HepG2 (cell line): ENCODE measurements at regions not wholly inside any gene's neighbourhood (a gene's known extent, or its start where the extent isn't known, plus 50 kb on each side); places are given as distances from the start of the nearest gene placed in this dataset.

Experiments used
- ATAC-seq: fragments of 200-7000 bp; cut with Tn5 transposase; 3 replicates; pipeline ENCODE4 v1.9.1; 2020; ENCODE audit warnings: mild to moderate bottlenecking, moderate library complexity
- BruUV-seq: library from RNA; stranded (reverse); fragments of 400-500 nt; replicated peaks from 2 replicates; lab custom pipeline; 2021; lab: Mats Ljungman, UMichigan
- CTCF ChIA-PET: fragments of 300-600 bp; formaldehyde crosslinking; extraction: SDS; loops from one replicate; lab custom pipeline; 2021; ENCODE audit warnings: low total read pairs, inconsistent platforms, low intra/inter-chr PET ratio; lab: Yijun Ruan, JAX
- POLR2A ChIA-PET: fragments of 350-600 bp; sonication (Branson Sonifier 250); formaldehyde crosslinking; loops from one replicate; lab custom pipeline; 2020; ENCODE audit warnings: antibody characterized with exemption, inconsistent platforms; lab: Yijun Ruan, JAX
- DNase-seq: peaks from one replicate; pipeline ENCODE4 v3.0.0-alpha.2; 2015; ENCODE audit warnings: low spot score
- FAIRE-seq: peaks from 3 replicates; lab custom pipeline; 2011; peaks lifted over from hg19 to GRCh38; lab: Jason Lieb, UNC
- H2AFZ ChIP-seq: one replicate; pipeline ENCODE4 v1.6.1; 2011; ENCODE audit warnings: low read length, inconsistent platforms
- H3K27ac ChIP-seq: fragments of 300-600 bp; 3 replicates; pipeline ENCODE4 v1.8.0; 2011; ENCODE audit warnings: mixed run types, mild to moderate bottlenecking, mixed read lengths, low read length, inconsistent platforms; ENCODE audit not compliant: insufficient read depth; ENCODE audit errors: extremely low read length
- H3K27me3 ChIP-seq, 2 experiments: fragments of 200-600 bp in 1 of 2; 2 replicates in 1 of 2; 3 replicates in 1 of 2; pipeline versions ENCODE4 v1.6.0 to v1.8.0; 2011; ENCODE audit warnings: low read length in 2 of 2, mild to moderate bottlenecking in 2 of 2, moderate library complexity in 2 of 2, inconsistent platforms in 1 of 2; ENCODE audit not compliant: insufficient read depth in 2 of 2, control insufficient read depth in 1 of 2
- H3K36me3 ChIP-seq, 2 experiments: fragments of 200-600 bp in 1 of 2; replicated peaks in 1 of 2; 2 replicates in 1 of 2; 3 replicates in 1 of 2; pipeline versions ENCODE4 v1.5.1 to v1.8.0; 2011; ENCODE audit warnings: low read length in 2 of 2, inconsistent platforms in 1 of 2; ENCODE audit not compliant: insufficient read depth in 2 of 2, control insufficient read depth in 1 of 2
- H3K4me1 ChIP-seq: 2 replicates; pipeline ENCODE4 v1.5.1; 2012; ENCODE audit warnings: low read length, inconsistent platforms; ENCODE audit not compliant: insufficient read depth
- H3K4me2 ChIP-seq: 2 replicates; pipeline ENCODE4 v1.6.0; 2011; ENCODE audit warnings: low read depth, low read length, inconsistent platforms
- H3K4me3 ChIP-seq, 3 experiments: fragments of 200-600 bp in 1 of 3; sonication (generic), shearing (Covaris generic) in 1 of 3; replicated peaks in 1 of 3; 2 replicates each; pipeline ENCODE4 v1.5.1; 2011 to 2016; ENCODE audit warnings: low read length in 3 of 3, inconsistent platforms in 2 of 3, low read depth in 2 of 3, mild to moderate bottlenecking in 2 of 3, control low read depth in 1 of 3, mixed read lengths in 1 of 3; ENCODE audit not compliant: insufficient read depth in 1 of 3
- H3K79me2 ChIP-seq: one replicate; pipeline ENCODE4 v1.6.1; 2011; ENCODE audit warnings: low read length, inconsistent platforms; ENCODE audit not compliant: insufficient read depth
- H3K9ac ChIP-seq: 2 replicates; pipeline ENCODE4 v1.6.0; 2011; ENCODE audit warnings: mild to moderate bottlenecking, low read depth, low read length, inconsistent platforms; ENCODE audit not compliant: insufficient read depth
- H3K9me3 ChIP-seq: 2 replicates; pipeline ENCODE4 v1.5.1; 2012; ENCODE audit warnings: mild to moderate bottlenecking, low read length
- H4K20me1 ChIP-seq: 2 replicates; pipeline ENCODE4 v1.6.0; 2011; ENCODE audit warnings: inconsistent platforms, mild to moderate bottlenecking, low read length, moderate library complexity; ENCODE audit not compliant: insufficient read depth
- IKZF1 ChIP-seq: fragments of 450-650 bp; IDR thresholded peaks from 2 replicates; pipeline ENCODE4 v1.7.1; 2016
- SP140L ChIP-seq: sonication (generic); formaldehyde crosslinking; IDR thresholded peaks from 2 replicates; pipeline ENCODE4 v1.4.0; 2020; ENCODE audit warnings: missing genetic modification reagents, borderline replicate concordance
- ZNF609 ChIP-seq: sonication (generic); formaldehyde crosslinking; IDR thresholded peaks from 2 replicates; pipeline ENCODE4 v1.4.0; 2020; ENCODE audit warnings: mild to moderate bottlenecking, missing genetic modification reagents, borderline replicate concordance
- ZNF619 ChIP-seq: sonication (generic); formaldehyde crosslinking; IDR thresholded peaks from 2 replicates; pipeline ENCODE4 v1.4.0; 2020; ENCODE audit warnings: mild to moderate bottlenecking, missing genetic modification reagents
- WGBS: methylation state at CpG from one replicate; pipeline ENCODE4 v1.1.6; 2017; ENCODE audit warnings: low lambda C conversion rate; 5-methylcytosine and 5-hydroxymethylcytosine counted together
- in situ Hi-C: cut with HindIII; loops from 2 replicates; pipeline ENCODE4 v1.10.0; 2017; ENCODE audit warnings: low pct_unique_long_range_greater_than_20kb; ENCODE audit not compliant: extremely low pct_ligation_motif_present
- intact Hi-C: fragments of 100-400 bp; cut with micrococcal nuclease; formaldehyde crosslinking; loops from one replicate; pipeline ENCODE4 v1.10.0; 2022; ENCODE audit not compliant: unreplicated experiment
- TF ChIP-seq, protein P1 (sequence below): sonication (generic); formaldehyde crosslinking; IDR thresholded peaks from 2 replicates; pipeline ENCODE4 v1.5.1; 2020; ENCODE audit warnings: mild to moderate bottlenecking, missing genetic modification reagents, borderline replicate concordance

- TF ChIP-seq SP140L (CRISPR knock-in tag) (no peak), IKZF1 (no peak), ZNF609 (CRISPR knock-in tag) (no peak)
- TF ChIP-seq, protein P1, sequence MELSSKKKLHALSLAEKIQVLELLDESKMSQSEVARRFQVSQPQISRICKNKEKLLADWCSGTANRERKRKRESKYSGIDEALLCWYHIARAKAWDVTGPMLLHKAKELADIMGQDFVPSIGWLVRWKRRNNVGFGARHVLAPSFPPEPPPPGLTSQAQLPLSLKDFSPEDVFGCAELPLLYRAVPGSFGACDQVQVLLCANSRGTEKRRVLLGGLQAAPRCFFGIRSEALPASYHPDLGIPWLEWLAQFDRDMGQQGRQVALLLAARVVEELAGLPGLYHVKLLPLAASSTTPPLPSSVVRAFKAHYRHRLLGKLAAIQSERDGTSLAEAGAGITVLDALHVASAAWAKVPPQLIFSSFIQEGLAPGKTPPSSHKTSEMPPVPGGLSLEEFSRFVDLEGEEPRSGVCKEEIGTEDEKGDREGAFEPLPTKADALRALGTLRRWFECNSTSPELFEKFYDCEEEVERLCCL = no peak
Measured at GRCh38 chrY:21287769-21288168, 223.4 kb upstream of the RBMY1B start (continued).

GRCh38 chrY:21288908-21289307 lies 222.2 kb upstream of the RBMY1B start:
- H3K36me3 ChIP-seq = no peaks in the 10 kb centered on the region
- no peak overlapping the region for H3K4me2 ChIP-seq
- H3K4me3 ChIP-seq = no peak overlapping the region
- H3K27me3 ChIP-seq = no peaks in the 10 kb centered on the region
- H4K20me1 ChIP-seq = no peaks in the 10 kb centered on the region
- DNase-seq (no peak), FAIRE-seq (no peak), ATAC-seq (no peak)
- ChIA-PET POLR2A (no interaction called here), CTCF (no interaction called here)
- intact Hi-C loops (no loop called here), in situ Hi-C loops (loop anchor here (25.0 kb wide), 2 partner anchors 102 to 452 kb away; no protein-coding TSS in a partner anchor)
- no peak overlapping the region for H3K9ac ChIP-seq
- no peaks in the 10 kb centered on the region for H3K4me1 ChIP-seq
- peaks cover 32% of the 10 kb centered on the region for H3K9me3 ChIP-seq
- no peak overlapping the region for H3K27ac ChIP-seq
- no peak for TF ChIP-seq ZNF619 (CRISPR knock-in tag)
- BruUV-seq = no TSS peak
- 12% methylated on average over 3 of the region's 3 CpGs for WGBS
- no peaks in the 10 kb centered on the region for H3K79me2 ChIP-seq
- H2AFZ ChIP-seq = no peak overlapping the region
